Activated gamma-delta T cell treated with Interleukin-2 at 50 U/mL for 16 hours (primary cell): ENCODE measurements at regions not wholly inside any gene's neighbourhood (a gene's known extent, or its start where the extent isn't known, plus 50 kb on each side); places are given as distances from the start of the nearest gene placed in this dataset.
"Not testable (repeated sequence)": the region's sequence is repeated elsewhere in the genome, so short reads cannot be mapped to it uniquely, and the experiment has no call there.

Experiments
- DNase-seq: peaks from one replicate; pipeline ENCODE4 v3.0.0-alpha.2; 2020

GRCh38 chr7:121519548-121520521 lies 123.7 kb upstream of the FAM3C start:
- DNase-seq, result no peak

DNA sequence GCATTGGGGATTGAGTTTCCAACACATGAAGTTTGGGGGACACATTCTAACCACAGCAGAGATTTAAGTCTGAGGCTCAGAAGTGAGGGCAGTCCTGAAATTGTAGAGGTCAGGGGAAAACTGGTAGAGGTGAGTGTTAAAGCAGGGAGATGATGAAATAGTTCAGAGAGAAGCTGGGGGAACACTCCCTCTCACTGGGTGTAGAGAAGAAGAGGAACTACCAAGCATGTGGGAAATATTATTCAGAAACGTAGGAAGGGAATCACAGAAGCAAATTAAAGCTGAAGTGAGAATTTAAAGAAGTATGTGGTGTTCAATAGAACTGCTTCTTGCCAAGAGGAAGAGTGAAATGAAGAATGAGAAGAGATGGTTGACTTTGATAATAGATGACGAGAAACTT lies 121.5 kb upstream of the FAM3C start:
- DNase-seq, result no peak

- no peak for DNase-seq
Observed at GRCh38 chr7:121516821-121517220, 120.7 kb upstream of the FAM3C start.

DNA sequence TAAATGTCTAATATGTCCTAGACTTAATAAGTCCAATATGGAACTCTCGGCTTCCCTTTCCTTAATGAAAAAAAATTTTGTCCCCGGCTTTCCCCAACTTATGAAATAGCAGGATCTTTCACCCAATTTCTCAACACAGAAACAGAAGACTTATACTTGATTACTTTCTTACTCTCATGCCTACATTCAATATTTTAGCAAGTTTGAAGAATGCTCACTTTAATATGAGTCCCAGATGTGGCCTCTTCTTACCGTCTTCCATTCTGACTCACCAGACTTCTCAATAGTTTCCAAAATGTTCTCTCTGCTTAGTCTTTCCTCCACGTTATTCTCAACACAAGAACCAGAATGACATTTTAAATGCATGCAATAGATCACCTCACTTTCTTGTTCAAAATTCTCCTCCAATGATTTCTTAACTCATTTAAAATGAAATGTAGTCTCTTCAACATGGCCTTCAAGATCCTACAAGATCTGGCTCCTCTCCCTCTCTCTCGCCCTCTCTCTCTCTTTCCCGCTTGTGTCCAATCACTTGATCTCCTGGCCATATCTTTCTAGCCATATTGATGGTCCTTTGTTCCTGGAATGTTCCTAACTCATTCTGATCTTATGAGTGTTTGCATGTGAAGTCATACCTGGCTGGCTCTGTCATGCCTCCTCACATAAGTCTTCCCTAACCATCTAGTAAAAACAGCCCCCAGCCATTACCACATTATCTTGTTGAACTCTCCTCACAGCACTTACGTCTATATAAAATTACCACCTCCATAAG lies 119.7 kb upstream of the FAM3C start:
- no peak for DNase-seq

DNA sequence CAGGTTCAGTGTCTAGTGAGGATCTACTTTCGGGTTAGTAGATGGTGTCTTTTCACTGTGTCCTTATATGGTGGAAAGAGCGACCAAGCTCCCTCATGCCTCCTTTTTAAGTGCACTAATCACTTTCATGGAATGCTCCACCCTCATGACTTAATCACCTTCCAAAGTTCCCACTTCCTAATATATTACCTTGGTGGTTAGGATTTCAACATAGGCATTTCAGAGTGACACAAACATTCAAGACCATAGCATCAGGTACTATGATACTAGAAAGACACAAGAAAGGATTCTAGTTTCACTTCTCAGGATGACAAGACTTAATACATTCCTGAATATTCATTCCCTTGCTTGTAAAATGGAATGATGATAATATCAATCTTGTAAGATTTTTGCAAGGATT lies 119.1 kb upstream of the FAM3C start:
- DNase-seq, result no peak

- no peak for DNase-seq
Observed at GRCh38 chr7:121513105-121513504, 117.0 kb upstream of the FAM3C start.

- no peak for DNase-seq
Observed at GRCh38 chr7:121510858-121511482, 114.9 kb upstream of the FAM3C start.

DNA sequence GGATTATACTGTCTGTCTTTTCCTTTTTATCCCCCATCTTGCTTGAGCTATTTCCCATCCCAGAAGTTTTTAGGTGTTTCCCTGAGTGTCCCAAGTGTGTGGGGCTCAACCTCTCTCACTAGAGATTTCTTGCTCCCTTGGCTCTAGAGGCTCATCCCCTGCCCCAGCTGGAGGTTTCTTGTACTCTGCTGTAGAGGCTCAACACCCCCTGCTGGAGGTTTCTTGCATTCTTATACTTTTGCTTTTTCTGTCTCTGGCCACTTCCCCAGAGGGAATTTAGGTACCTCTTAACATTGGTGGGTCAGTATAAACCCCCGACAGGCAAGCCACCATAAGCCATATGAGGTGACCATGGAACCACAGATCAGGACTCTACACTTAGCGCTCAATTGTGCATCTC lies 114.2 kb upstream of the FAM3C start:
- DNase-seq, result peak; percentile 11

DNA sequence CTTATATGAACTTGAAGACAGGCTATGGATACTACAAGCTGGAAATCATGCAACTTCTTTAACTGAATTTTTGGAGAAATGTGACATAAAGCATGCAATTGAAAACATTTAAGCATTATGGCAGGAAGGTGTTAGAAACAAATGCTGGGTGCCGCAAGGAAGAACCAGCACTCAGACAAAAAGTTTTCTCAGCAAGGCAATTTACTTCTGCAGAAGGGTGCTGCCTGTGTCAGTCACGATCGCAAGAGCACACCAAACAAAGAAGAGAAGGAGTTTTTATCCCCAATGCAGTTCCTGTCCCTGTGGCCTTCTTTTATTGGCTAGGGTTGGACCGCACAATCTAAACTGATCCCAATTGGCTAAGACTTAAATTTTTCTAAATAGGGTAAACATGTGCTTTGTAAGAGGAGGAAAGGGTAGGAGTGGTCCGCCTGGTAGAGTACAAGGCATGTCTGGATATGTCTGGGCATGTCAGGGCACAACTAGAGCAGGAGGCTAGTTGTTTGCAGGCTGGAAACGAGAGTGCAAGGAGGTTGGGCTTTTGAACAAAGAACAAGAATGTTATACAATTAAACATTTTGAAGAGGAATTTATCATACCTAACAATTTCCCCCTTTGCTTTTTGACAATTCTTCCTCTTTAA lies 109.6 kb upstream of the FAM3C start:
- no peak for DNase-seq

GRCh38 chr7:121505021-121505420 lies 108.9 kb upstream of the FAM3C start:
- no peak for DNase-seq

DNA sequence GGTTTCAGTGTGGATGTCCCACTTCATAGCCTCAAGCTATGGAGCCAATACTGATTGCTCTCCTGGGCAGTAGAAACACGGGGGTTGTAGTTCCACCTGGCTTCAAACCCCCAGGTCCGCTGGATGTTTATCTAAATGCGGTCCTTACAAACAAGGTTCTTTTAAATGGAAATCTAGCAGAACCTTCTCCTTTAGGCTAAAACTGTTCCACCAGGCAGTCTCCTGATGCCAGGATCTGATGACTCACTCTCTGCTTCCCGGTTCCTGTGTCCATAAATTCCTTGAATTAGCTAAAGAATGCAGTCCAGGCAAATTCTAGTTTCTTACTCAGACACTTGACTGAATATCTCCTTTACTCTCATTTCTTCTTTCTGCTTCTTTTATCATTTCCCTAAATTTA lies 108.4 kb upstream of the FAM3C start:
- no peak for DNase-seq

DNA sequence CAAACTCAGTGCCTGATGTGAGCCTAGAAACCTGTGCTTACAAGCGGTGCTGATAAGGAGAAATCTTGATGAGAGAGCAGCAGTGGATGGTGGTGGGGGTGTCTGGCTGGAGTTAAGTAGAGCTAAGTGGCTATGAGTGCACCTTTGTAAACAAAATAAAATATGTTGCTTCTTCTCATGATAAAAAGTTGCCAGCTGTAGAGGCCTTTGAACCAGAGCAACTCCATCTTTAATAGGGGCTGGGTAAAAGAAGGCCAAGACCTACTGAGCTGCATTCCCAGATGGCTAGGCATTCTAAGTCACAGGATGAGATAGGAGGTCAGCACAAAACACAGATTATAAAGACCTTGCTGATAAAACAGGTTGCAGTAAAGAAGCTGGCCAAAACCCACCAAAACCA lies 107.6 kb upstream of the FAM3C start:
- DNase-seq, result no peak

DNA sequence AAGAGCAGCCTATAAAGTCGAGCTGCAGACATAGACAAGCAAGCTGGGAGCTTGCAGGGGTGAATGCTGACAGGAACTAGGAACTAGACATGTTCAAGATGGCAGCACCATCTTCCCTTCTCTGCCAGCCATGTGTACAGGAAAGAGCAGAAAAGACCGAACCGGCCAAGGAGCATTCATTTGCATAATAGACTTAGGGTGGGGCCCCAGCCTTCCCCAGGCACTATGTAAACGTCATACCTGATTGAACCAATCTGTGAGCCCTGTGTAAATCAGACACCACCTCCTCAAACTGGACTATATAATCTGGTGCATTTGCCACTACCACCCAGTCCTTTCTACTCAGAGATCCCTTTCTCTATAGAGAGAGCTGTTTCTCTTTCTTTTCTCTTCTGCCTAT lies 106.9 kb upstream of the FAM3C start:
- no peak for DNase-seq

- no peak for DNase-seq
Observed at GRCh38 chr7:121501566-121501965, 105.5 kb upstream of the FAM3C start.

DNA sequence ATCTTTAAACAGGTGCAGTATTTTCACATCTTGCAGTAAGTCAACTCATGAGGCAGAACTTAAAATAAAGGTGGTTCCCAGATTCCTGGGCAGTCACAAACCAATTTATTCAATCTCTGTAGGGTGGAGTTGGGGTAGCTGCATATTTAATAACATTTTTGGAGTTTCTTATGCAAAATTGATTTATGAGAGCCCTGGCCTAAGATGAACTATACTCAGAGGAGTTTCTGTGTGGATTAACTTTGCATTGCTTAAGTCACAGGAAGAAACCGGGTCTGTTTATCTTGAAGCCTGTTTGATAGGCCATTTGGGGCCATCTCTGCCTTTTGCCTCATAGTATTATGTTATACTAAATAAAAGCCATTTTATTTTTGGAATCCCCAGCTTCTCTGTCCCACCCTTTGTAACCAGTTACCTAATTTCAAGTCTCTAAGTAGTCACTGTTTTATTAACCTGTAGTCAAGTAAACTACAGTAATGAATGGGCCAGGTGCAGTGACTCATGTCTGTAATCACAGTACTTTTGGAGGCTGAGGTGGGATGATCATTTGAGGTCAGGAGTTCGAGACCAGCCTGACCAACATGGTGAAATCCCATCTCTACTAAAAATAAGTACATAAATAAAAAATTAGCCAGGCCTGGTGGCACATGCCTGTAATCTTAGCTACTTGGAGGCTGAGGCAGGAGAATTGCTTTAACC lies 104.4 kb upstream of the FAM3C start:
- no peak for DNase-seq

GRCh38 chr7:121499624-121500023 lies 103.5 kb upstream of the FAM3C start:
- DNase-seq, result no peak

DNA sequence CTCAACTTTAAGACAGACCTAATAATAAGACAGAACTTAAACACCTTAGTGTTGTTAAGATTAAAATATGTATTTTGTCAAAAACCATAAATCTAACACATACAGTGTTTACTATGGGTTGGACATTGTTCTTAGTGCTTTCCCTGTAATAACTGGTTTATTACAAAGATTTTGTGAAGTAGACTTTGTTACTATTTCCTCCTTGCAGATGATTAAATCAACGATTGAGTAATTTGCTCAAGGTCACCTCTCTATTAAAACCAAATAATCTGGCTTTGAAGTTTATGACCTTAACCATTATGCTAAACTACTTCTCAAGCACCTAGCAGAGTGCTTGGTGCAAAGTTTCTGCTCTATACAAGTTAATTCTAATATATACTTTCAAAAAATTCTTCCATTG lies 102.7 kb upstream of the FAM3C start:
- DNase-seq, result no peak

DNA sequence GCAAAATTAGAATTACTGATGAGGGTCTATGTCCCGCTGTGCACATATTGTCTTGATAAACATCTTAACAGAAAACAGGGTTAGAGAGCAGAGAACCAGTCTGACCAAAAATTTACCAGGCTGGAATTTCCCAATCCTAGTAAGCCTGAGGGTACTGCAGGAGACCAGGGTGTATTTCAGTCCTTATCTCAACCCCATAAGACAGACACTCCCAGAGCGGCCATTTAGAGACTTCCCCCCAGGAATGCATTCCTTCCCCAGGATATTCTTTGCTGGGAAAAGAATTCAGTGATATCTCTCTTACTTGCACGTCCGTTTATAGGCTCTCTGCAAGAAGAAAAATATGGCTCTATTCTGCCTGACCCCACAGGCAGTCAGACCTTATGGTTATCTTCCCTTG lies 101.4 kb upstream of the FAM3C start:
- DNase-seq, result not testable (repeated sequence)

GRCh38 chr7:121494516-121494915 lies 98.4 kb upstream of the FAM3C start:
- DNase-seq, result no peak

DNA sequence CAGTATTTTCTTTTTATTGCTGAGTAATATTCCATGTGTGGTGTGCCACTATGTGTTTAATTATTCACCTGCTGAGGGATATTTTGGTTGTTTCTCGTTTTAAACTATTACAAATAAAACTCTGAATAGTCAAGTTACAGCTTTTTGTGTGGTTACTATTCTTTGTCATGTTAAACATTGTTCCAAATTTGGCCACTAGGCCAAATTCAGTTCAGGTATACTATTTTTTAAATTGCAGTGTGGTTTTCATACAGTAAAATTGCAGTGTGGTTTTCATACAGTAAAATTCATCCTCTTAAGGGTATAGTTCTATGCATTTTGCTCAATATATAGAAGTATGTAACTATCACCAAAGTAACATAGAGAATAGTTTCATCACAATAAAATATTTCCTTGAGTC lies 97.4 kb upstream of the FAM3C start:
- no peak for DNase-seq

DNA sequence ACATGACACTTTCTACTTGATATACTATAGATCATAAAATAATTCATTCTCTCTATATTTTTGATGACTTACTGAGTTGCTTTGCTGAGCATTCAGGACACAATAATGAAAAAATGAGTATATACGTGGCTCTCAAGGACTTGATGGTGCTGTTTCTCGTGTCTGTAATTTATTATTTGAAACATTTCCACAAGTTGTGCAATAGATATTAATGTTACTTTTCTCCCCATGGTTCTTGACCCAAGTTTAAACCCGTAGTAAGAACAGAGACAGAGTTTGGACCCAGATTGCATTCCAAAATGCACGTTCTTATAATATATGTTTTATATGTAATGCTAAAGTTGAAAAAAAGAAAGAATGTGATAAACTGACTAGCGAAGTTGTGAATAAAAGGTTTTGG lies 94.2 kb upstream of the FAM3C start:
- DNase-seq, result no peak

DNA sequence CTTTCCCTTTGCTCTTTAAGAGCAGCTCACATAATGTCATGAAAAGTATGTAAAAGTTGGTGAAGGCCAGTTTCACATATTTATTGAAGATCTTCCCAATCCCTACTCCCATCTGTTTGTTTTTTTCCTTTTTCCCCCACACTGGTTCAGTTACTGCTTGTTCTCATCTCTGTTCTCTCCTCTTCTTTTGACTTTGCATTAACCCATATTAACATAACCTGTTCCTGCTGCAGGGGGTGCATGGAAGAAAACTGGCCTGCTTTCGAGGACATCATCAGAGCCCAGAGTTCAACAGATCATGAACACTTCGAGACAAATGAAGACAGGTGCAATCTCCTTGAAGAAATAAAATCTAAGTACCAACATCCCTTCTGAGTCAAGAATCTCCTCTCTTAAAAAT lies 93.3 kb upstream of the FAM3C start:
- no peak for DNase-seq
